T-helper 2 cell (primary cell): ENCODE measurements at regions not wholly inside any gene's neighbourhood (a gene's known extent, or its start where the extent isn't known, plus 50 kb on each side); places are given as distances from the start of the nearest gene placed in this dataset.

ENCODE experiments used
- DNase-seq, 5 experiments: peaks; one replicate each; pipeline versions ENCODE4 v3.0.0 to v3.0.0-alpha.2; 2012 to 2022

GRCh38 chr18:44171301-44171700 is 509.4 kb upstream of the SETBP1 start:
- no peak for DNase-seq

- no peak for DNase-seq
Measured at GRCh38 chr18:44175891-44176290, 504.8 kb upstream of the SETBP1 start.

GRCh38 chr18:44178476-44178875 is 502.2 kb upstream of the SETBP1 start:
- DNase-seq: no peak

GRCh38 chr18:44179693-44180092 is 501.0 kb upstream of the SETBP1 start:
- no peak for DNase-seq

- no peak for DNase-seq
Measured at GRCh38 chr18:44180683-44181082, 500.0 kb upstream of the SETBP1 start.

GRCh38 chr18:44181951-44182747 is 498.5 kb upstream of the SETBP1 start:
- no peak for DNase-seq

GRCh38 chr18:44186001-44186400 is 494.7 kb upstream of the SETBP1 start:
- DNase-seq: no peak

- DNase-seq: no peak
Measured at GRCh38 chr18:44187090-44187489, 493.6 kb upstream of the SETBP1 start.

GRCh38 chr18:44195394-44196140 is 485.1 kb upstream of the SETBP1 start:
- no peak for DNase-seq

- no peak for DNase-seq
Measured at GRCh38 chr18:44197832-44198611, 482.7 kb upstream of the SETBP1 start.

GRCh38 chr18:44198612-44199284 is 481.9 kb upstream of the SETBP1 start:
- DNase-seq: no peak

GRCh38 chr18:44213293-44213692 is 467.4 kb upstream of the SETBP1 start:
- no peak for DNase-seq

- no peak for DNase-seq
Measured at GRCh38 chr18:44214396-44214795, 466.3 kb upstream of the SETBP1 start.

- no peak for DNase-seq
Measured at GRCh38 chr18:44216169-44216568, 464.5 kb upstream of the SETBP1 start.

GRCh38 chr18:44227501-44227900 is 453.2 kb upstream of the SETBP1 start:
- no peak for DNase-seq

GRCh38 chr18:44229693-44230108 is 451.0 kb upstream of the SETBP1 start:
- no peak for DNase-seq

- no peak for DNase-seq
Measured at GRCh38 chr18:44231936-44232335, 448.8 kb upstream of the SETBP1 start.

GRCh38 chr18:44232500-44232899 is 448.2 kb upstream of the SETBP1 start:
- no peak for DNase-seq

GRCh38 chr18:44238454-44238853 is 442.2 kb upstream of the SETBP1 start:
- no peak for DNase-seq

- no peak for DNase-seq
Measured at GRCh38 chr18:44238911-44239310, 441.8 kb upstream of the SETBP1 start.

- DNase-seq: no peak
Measured at GRCh38 chr18:44241020-44241419, 439.7 kb upstream of the SETBP1 start.

- DNase-seq: no peak
Measured at GRCh38 chr18:44245019-44245418, 435.7 kb upstream of the SETBP1 start.

GRCh38 chr18:44246001-44246400 is 434.7 kb upstream of the SETBP1 start:
- no peak for DNase-seq
